Left ventricle myocardium inferior (tissue), 1 donor: ENCODE measurements at regions not wholly inside any gene's neighbourhood (a gene's known extent, or its start where the extent isn't known, plus 50 kb on each side); places are given as distances from the start of the nearest gene placed in this dataset.
A peak's percentile ranks its signal among the peaks of the same experiment; 100 is the strongest.

ENCODE experiments used
- DNase-seq: peaks from one replicate; pipeline ENCODE4 v3.0.0-alpha.2; 2020
- H3K27ac ChIP-seq: fragments of 200-600 bp; replicated peaks from 2 replicates; pipeline ENCODE4 v1.8.0; 2021
- H3K27me3 ChIP-seq: fragments of 200-600 bp; 2 replicates; pipeline ENCODE4 v1.8.0; 2021; ENCODE audit warnings: low read depth
- H3K36me3 ChIP-seq: fragments of 200-600 bp; 2 replicates; pipeline ENCODE4 v1.8.0; 2021
- H3K4me1 ChIP-seq: fragments of 200-600 bp; 2 replicates; pipeline ENCODE4 v1.8.0; 2021
- H3K4me3 ChIP-seq: fragments of 200-600 bp; 2 replicates; pipeline ENCODE4 v1.8.0; 2021; ENCODE audit warnings: mild to moderate bottlenecking, moderate library complexity
- H3K9me3 ChIP-seq: fragments of 200-600 bp; replicated peaks from 2 replicates; pipeline ENCODE4 v1.8.0; 2021
- CTCF ChIP-seq: fragments of 200-600 bp; IDR thresholded peaks from 2 replicates; pipeline ENCODE4 v1.8.0; 2021; ENCODE audit warnings: antibody characterized with exemption, mild to moderate bottlenecking, borderline replicate concordance
- intact Hi-C: fragments of 100-400 bp; cut with micrococcal nuclease; formaldehyde crosslinking; loops from one replicate; pipeline ENCODE4 v1.11.0; 2022
- donor health status: DM: no; HTN: yes; CAD: no; lungs with severe emphysema.

- Histone ChIP-seq H3K27ac (peak overlapping the region; percentile 27), H3K36me3 (no peaks in the 10 kb centered on the region), H3K4me3 (no peak overlapping the region), H3K4me1 (no peaks in the 10 kb centered on the region), H3K9me3 (peaks cover 41% of the 10 kb centered on the region), H3K27me3 (no peaks in the 10 kb centered on the region)
- intact Hi-C loops = no loop called here
- no peak for DNase-seq
- no peak for TF ChIP-seq CTCF
Measured at GRCh38 chr12:31832740-31833729, 104.2 kb upstream of the AMN1 start.

DNA sequence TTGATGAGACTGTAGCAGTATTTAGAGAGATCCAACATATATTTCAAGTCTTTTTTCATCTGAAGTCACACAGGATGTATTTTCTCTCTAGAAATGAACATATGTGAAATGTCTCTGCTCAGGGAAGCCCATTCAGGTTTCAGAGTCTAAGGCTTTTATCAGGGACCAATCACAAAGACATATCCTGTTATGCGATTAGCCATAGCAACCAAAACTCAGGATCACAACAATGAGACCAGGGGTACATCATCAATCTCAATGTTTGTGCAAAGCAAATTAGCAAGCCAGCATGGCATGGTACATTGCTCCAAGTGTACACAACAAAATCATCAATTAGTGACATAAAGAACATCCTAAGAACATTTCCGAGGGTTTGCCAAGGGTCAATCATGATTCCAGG is 99.2 kb upstream of the AMN1 start:
- no peaks in the 10 kb centered on the region for H3K4me1 ChIP-seq
- no peaks in the 10 kb centered on the region for H3K36me3 ChIP-seq
- H3K4me3 ChIP-seq = no peak overlapping the region
- no peaks in the 10 kb centered on the region for H3K27me3 ChIP-seq
- intact Hi-C loops = no loop called here
- DNase-seq = no peak
- TF ChIP-seq CTCF = no peak
- no peak overlapping the region for H3K27ac ChIP-seq
- H3K9me3 ChIP-seq = peaks cover 39% of the 10 kb centered on the region

GRCh38 chr12:31822761-31823160 is 93.9 kb upstream of the AMN1 start:
- intact Hi-C loops = no loop called here
- no peak overlapping the region for H3K4me3 ChIP-seq
- H3K9me3 ChIP-seq = peaks cover 24% of the 10 kb centered on the region
- no peak overlapping the region for H3K27ac ChIP-seq
- no peaks in the 10 kb centered on the region for H3K36me3 ChIP-seq
- DNase-seq = no peak
- no peak for TF ChIP-seq CTCF
- H3K27me3 ChIP-seq = no peaks in the 10 kb centered on the region
- peaks cover 5% of the 10 kb centered on the region for H3K4me1 ChIP-seq

- intact Hi-C loops = no loop called here
Measured at GRCh38 chr12:31821484-31821883, 92.7 kb upstream of the AMN1 start.

GRCh38 chr12:31820832-31821231 is 92.0 kb upstream of the AMN1 start:
- peaks cover 5% of the 10 kb centered on the region for H3K4me1 ChIP-seq
- H3K4me3 ChIP-seq = no peak overlapping the region
- H3K27ac ChIP-seq = no peak overlapping the region
- H3K27me3 ChIP-seq = no peaks in the 10 kb centered on the region
- H3K9me3 ChIP-seq = peaks cover 18% of the 10 kb centered on the region
- intact Hi-C loops = no loop called here
- DNase-seq = no peak
- H3K36me3 ChIP-seq = no peaks in the 10 kb centered on the region
- TF ChIP-seq CTCF = no peak

More at GRCh38 chr12:31821484-31821883, 92.7 kb upstream of the AMN1 start:
- Histone ChIP-seq H3K4me1 (peaks cover 5% of the 10 kb centered on the region), H3K9me3 (peaks cover 24% of the 10 kb centered on the region), H3K36me3 (no peaks in the 10 kb centered on the region), H3K4me3 (no peak overlapping the region), H3K27ac (no peak overlapping the region), H3K27me3 (no peaks in the 10 kb centered on the region)
- DNase-seq = no peak
- TF ChIP-seq CTCF = no peak
